ENCODE measurements at regions not wholly inside any gene's neighbourhood (a gene's known extent, or its start where the extent isn't known, plus 50 kb on each side); places are given as distances from the start of the nearest gene placed in this dataset.
"Not testable (repeated sequence)": the region's sequence is repeated elsewhere in the genome, so short reads cannot be mapped to it uniquely, and the experiment has no call there.

DNA sequence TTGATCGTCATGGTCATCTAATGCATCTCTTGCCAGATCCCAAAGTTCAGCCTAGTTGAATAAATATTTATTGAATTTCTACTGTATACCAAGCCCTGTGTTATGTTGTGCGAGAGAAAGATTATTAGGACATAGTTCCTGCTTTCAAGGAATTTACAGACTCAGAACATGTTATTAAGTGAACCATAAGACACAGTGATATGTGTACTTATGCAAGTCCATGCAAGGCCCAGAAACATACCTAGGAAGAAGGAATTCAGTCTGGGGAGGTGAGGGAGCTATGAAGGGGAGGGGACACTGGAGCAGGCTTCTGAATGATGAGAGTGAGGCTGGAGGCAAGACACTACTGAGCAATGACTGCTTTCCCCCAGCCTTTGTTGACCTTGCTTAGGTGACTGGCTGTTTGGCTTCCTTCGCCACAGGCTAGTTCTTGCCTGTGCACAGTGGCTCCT lies 81.4 kb downstream of the ACAA2 start:
- DNase-seq (ENCODE audit: low spot score), result no peak
- no peak for FAIRE-seq

DNA sequence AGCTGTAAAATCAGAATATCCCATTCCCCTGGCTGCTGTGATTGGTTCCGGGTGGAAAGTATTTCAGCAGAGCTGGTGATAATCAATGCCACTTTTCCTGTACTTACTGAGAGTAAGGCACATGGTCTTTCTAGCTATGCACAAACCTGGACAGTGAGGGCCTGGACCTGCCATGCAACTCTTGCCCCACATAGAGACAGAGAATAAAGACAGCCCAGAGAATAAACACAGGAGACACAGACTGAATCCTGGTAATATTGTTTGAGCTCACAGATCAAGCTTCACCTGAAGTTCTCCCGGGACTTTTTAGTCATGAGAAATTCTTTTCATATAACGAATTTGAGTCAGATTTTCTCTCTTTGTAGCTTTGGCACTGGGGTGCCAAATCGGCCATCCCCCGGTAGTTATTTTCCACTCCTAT lies 81.9 kb downstream of the ACAA2 start:
- FAIRE-seq (no peak), DNase-seq (ENCODE audit: low spot score) (no peak)

- DNase-seq (ENCODE audit: low spot score), result no peak
Measured at GRCh38 chr18:49730951-49731391, 82.4 kb downstream of the ACAA2 start.

DNA sequence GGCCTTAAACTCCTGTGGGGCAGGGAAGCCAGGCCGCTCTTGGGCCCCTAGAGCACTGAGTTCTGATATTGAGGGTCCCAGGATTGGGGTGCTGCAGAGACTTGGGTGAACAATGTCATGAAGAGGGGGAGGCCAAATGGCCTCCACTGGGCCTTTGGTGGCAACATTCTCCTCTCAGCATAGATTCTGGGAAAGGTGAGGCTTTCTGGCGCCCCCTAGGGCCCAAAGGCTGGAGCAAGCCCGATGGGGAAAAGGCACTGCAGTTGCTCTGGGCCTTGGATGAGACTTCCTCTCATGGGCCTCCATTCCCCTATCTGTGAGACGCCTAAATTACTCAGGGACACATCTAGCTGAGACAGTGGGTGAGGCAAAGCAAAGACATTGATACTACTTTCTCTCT lies 84.8 kb downstream of the ACAA2 start:
- no peak for FAIRE-seq
- no peak for DNase-seq (ENCODE audit: low spot score)

More at GRCh38 chr18:49730951-49731391, 82.4 kb downstream of the ACAA2 start:
- no peak for FAIRE-seq

GRCh38 chr18:49727816-49728215 lies 85.5 kb downstream of the ACAA2 start:
- no peak for FAIRE-seq
- no peak for DNase-seq (ENCODE audit: low spot score)

GRCh38 chr18:49726675-49726963 lies 86.7 kb downstream of the ACAA2 start:
- DNase-seq (ENCODE audit: low spot score) (no peak), FAIRE-seq (no peak)

DNA sequence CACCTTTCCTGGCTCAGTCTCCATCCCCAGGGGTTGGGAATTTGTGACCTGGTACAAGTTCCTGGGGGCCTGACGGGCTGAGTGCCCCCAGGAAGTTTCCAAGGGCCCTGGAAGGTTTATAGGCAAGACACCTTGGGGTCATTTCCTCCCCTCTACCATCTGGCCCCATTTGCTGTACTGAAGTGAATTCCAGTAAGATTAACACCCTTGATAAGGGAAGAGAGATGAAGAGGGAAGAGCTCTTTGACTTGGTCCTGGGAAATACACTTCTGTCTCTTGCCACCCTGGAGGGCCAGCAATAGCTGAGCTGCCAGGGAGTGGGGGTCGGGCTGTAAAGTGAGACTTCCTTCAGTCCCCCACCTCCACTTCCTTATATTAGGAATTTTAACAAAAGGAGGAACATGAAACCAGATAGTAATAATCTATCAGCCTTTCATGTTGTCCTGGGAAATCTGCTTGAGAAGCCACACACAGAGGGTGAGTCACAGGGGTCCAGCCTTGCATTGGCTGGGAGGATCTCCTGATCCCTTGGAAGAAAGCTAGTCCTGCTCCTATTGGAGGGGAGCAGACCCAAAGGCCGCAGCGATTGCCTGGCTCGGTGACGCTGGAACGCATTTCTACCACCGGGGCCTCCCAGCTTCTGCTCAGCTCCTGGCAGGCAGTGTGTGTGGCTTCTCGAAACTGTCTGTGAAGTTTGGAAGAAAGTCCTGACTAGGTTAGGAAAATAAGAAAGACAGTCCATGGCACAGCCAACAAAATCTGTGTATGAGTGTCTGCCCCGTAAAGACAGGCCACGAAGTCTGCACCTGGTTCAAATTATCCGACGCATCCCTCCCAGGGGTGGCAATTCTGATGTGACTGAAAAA lies 87.3 kb downstream of the ACAA2 start:
- peak; percentile 70 for DNase-seq (ENCODE audit: low spot score)
- FAIRE-seq, result no peak

GRCh38 chr18:49723648-49724180 lies 89.6 kb downstream of the ACAA2 start:
- DNase-seq (ENCODE audit: low spot score) (peak; percentile 85), FAIRE-seq (peak; percentile 71)

GRCh38 chr18:49722477-49722876 lies 90.9 kb downstream of the ACAA2 start:
- DNase-seq (ENCODE audit: low spot score), result no peak

GRCh38 chr18:49721981-49722380 lies 91.4 kb downstream of the ACAA2 start:
- FAIRE-seq (no peak), DNase-seq (ENCODE audit: low spot score) (no peak)

More at GRCh38 chr18:49722477-49722876, 90.9 kb downstream of the ACAA2 start:
- no peak for FAIRE-seq

DNA sequence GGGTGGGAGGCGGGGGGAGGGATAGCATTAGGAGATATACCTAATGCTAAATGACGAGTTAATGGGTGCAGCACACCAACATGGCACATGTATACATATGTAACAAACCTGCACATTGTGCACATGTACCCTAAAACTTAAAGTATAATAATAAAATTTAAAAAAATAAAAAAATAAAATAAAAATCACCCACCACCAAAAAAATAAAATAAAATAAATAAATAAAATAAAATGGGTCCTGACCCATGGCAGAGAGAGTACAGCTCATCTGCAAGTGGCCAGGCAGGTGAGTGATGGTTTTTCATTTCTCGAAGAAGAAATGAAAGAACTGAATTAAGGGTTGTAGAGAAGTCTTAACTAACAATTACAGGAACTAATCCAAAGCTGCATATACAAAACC lies 92.4 kb downstream of the ACAA2 start:
- not testable (repeated sequence) for DNase-seq (ENCODE audit: low spot score); FAIRE-seq

GRCh38 chr18:49717617-49718016 lies 95.7 kb downstream of the ACAA2 start:
- FAIRE-seq, result no peak
- DNase-seq (ENCODE audit: low spot score), result no peak

DNA sequence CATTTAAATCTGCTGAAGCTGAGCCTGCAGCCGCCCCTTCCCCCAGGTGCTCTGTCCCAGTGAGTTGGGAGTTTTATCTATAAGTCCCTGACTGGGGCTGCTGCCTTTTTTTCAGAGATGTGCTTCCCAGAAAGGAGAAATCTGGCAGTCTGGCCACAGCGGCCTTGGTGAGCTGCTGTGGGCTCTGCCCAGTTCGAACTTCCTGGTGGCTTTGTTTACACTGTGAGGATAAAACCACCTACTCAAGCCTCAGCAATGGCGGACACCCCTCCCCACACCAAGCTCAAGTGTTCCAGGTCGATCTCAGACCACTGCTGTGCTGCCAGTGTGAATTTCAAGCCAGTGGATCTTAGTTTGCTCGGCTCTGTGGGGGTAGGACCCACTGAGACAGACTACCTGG lies 97.3 kb downstream of the ACAA2 start:
- DNase-seq (ENCODE audit: low spot score) (no peak), FAIRE-seq (no peak)

DNA sequence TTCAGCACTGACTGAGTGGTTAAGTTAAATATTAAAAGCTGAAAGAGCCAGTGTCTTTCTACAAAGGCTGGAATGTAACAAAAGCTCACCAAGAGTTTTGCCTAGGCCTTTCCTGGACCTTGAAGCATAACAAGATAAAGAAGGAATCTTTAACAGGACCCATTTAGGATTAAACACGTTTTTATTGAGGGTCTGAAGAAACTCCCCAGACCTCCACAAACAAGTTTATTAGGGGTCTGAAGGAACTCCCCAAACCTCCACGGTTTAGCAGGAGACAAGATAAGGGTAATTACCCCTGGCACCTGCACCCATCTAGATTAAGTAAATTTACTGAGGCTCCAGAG lies 104.0 kb downstream of the ACAA2 start:
- DNase-seq (ENCODE audit: low spot score), result no peak

GRCh38 chr18:49708662-49709346 lies 104.5 kb downstream of the ACAA2 start:
- no peak for FAIRE-seq
- DNase-seq (ENCODE audit: low spot score), result no peak

More for the DNA sequence above, 104.0 kb downstream of the ACAA2 start:
- FAIRE-seq, result peak; percentile 40

DNA sequence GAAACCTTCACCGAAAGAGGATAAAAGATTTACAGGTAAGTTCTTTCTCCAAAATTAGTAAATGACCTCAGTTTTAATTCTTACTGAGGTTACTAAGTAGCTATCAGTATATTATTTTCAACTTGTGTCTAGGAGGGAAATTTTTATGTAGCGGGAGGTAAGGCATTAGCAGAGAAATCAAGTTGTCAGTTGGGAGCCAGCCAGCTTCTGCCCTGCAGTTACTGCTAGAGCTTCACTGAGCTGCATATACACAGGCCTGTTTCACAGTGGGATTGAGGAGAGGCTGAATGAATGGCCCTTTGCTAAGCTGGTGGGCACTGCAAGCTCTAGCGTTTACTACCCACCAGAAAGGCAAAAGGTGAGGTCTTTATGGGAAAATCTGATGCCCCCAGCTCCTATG lies 105.7 kb downstream of the ACAA2 start:
- FAIRE-seq (no peak), DNase-seq (ENCODE audit: low spot score) (no peak)

DNA sequence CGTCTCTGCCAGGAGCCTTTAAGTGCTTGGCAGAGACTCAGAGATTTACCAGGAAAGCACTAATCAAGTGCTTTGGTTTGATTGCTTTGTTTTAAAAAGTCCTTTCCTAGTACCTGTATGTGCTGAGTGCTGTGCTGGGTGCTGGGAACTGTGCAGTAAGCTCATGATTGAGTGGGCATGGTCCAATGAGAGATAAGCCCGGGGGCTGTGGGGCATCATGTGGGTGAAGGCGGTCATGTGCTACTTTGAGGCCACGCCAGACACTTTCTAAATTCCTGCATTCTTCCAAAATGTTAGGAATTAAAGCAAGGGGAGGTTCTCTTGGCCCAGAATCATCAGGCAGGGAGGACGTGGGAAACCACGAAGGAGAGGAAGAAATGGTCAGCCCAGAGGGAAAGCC lies 109.0 kb downstream of the ACAA2 start:
- DNase-seq (ENCODE audit: low spot score), result peak; percentile 12
- no peak for FAIRE-seq

DNA sequence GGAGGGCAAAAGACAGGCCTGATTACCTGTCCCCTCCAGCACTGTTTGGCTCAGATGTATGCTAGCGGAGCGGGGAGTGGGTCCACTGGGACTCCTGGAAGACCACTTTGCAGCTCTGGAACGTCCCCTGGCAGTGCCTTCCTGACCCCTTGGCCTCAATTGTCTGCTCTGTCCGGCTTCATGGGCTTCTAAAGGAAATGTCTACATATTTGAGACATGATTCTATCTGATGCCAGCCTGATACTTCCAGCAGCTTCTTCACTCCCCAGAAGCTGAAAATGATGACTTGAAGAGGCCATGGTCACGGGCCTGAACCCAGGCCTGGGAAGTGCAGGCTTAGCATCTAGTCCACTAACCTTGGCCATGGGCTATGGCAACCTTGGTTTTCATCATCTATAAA lies 112.1 kb downstream of the ACAA2 start:
- DNase-seq (ENCODE audit: low spot score), result no peak
- FAIRE-seq, result no peak

DNA sequence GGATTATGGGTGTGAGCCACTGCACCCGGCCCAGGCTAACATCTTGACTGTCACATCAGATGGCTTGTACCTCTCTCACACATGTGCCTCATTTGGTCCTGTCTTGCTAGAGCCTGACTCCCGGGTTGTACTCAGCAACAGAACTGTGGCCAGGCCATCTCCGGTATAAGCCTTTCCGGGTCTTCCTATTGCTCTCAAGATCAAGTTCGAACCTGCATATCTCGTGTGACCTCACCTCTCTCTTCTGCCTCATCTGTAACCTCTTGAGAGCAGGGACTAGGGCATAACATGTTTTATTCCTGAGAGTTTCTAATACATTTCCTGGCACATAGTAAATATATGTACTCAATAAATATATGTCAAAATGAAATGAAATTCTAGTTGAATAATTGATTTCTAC lies 114.0 kb downstream of the ACAA2 start:
- FAIRE-seq (no peak), DNase-seq (ENCODE audit: low spot score) (no peak)

GRCh38 chr18:49698525-49699025 lies 114.8 kb downstream of the ACAA2 start:
- no peak for FAIRE-seq
- no peak for DNase-seq (ENCODE audit: low spot score)

- FAIRE-seq (no peak), DNase-seq (ENCODE audit: low spot score) (no peak)
Measured at GRCh38 chr18:49697757-49698524, 115.4 kb downstream of the ACAA2 start.

DNA sequence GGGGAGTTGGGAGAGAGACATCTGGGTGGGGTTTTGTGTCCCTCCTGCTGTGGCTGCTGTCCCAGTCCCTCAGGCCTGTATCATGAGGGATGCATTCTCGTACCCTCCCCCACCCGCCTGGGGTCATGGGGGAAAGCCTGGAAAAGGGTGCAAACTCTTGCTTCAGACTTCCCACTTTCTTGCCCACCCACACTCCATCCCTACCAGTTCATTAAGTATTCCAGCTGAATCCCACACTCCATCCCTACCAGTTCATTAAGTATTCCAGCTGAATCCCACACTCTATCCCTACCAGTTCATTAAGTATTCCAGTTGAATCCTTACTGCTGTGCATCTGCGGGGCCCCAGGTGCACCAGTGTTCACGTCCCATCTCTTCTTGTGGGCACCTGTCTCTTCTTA lies 116.3 kb downstream of the ACAA2 start:
- no peak for FAIRE-seq
- no peak for DNase-seq (ENCODE audit: low spot score)

All from RCC 7860 (cell line).